ENCODE measurements at regions not wholly inside any gene's neighbourhood (a gene's known extent, or its start where the extent isn't known, plus 50 kb on each side); places are given as distances from the start of the nearest gene placed in this dataset.

DNA sequence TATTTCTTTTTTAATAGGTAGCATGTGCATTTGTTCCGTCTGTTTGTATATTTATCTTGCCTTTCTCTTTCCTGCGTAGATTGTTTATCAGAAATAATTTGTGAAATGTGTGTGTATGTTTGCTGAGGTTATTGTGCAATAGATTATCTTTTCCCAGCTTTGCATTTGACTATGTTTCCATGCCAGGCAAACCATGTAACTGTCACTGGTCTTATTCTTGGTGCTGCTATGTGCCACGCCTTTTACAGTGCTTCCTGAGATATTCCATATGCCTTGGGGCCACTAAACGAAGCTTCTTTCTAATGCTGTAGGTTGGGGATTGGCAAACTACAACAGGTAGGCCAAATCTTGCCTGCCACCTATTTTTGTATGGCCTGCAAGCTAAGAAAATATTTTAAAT lies 598.8 kb downstream of the PLPP3 start:
- TF ChIP-seq, protein P1, sequence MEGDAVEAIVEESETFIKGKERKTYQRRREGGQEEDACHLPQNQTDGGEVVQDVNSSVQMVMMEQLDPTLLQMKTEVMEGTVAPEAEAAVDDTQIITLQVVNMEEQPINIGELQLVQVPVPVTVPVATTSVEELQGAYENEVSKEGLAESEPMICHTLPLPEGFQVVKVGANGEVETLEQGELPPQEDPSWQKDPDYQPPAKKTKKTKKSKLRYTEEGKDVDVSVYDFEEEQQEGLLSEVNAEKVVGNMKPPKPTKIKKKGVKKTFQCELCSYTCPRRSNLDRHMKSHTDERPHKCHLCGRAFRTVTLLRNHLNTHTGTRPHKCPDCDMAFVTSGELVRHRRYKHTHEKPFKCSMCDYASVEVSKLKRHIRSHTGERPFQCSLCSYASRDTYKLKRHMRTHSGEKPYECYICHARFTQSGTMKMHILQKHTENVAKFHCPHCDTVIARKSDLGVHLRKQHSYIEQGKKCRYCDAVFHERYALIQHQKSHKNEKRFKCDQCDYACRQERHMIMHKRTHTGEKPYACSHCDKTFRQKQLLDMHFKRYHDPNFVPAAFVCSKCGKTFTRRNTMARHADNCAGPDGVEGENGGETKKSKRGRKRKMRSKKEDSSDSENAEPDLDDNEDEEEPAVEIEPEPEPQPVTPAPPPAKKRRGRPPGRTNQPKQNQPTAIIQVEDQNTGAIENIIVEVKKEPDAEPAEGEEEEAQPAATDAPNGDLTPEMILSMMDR (IDR thresholded peaks at IDR 0.05): no peak
- no peak for TF ChIP-seq EZH2phosphoT487 (IDR thresholded peaks at IDR 0.05)
- TF ChIP-seq EZH2 (IDR thresholded peaks at IDR 0.05): no peak

Data from neural progenitor cell (in vitro differentiated cells).